ENCODE measurements at regions not wholly inside any gene's neighbourhood (a gene's known extent, or its start where the extent isn't known, plus 50 kb on each side); places are given as distances from the start of the nearest gene placed in this dataset.

- TF ChIP-seq CTCF (IDR thresholded peaks at IDR 0.05): no peak
- no peak for TF ChIP-seq POLR2A (IDR thresholded peaks at IDR 0.05)
Measured at GRCh38 chr5:50340757-50341156, 100.3 kb downstream of the EMB start.

All from esophagus squamous epithelium (tissue), 4 donors.